Gastrocnemius medialis (tissue), 4 donors: ENCODE measurements at regions not wholly inside any gene's neighbourhood (a gene's known extent, or its start where the extent isn't known, plus 50 kb on each side); places are given as distances from the start of the nearest gene placed in this dataset.
"Not testable (repeated sequence)": the region's sequence is repeated elsewhere in the genome, so short reads cannot be mapped to it uniquely, and the experiment has no call there.

Experiments
- ATAC-seq, 2 donors: fragments of 150-250 bp; one replicate each; pipeline ENCODE4 v1.9.1; 2016
- DNase-seq, 2 donors: peaks; one replicate each; pipeline ENCODE4 v3.0.0-alpha.2; 2019
- H3K27ac ChIP-seq, 4 donors: fragments of 200-600 bp; sonication (generic); 1 replicate in 1 of 4; 2 replicates in 3 of 4; pipeline ENCODE4 v1.5.1; 2016 to 2018; ENCODE audit warnings: mild to moderate bottlenecking in 2 of 4, moderate library complexity in 1 of 4
- H3K27me3 ChIP-seq, 3 donors: fragments of 200-600 bp; sonication (generic) in 2 of 3; 1 replicate in 1 of 3; 2 replicates in 2 of 3; pipeline versions ENCODE4 v1.5.1 to v1.6.0; 2016 to 2019; ENCODE audit warnings: mild to moderate bottlenecking in 1 of 3, moderate library complexity in 1 of 3
- H3K36me3 ChIP-seq, 2 donors: fragments of 200-600 bp; sonication (generic) in 1 of 2; one replicate each; pipeline ENCODE4 v1.5.1; 2017 to 2018
- H3K4me1 ChIP-seq, 2 donors: fragments of 200-600 bp; sonication (generic) in 1 of 2; one replicate each; pipeline ENCODE4 v1.5.1; 2016 to 2017; ENCODE audit warnings: mild to moderate bottlenecking in 2 of 2
- H3K4me3 ChIP-seq, 4 donors: fragments of 200-600 bp; sonication (generic) in 3 of 4; 1 replicate in 1 of 4; 2 replicates in 3 of 4; pipeline ENCODE4 v1.5.1; 2016 to 2019; ENCODE audit warnings: mild to moderate bottlenecking in 2 of 4
- H3K9me3 ChIP-seq, 3 donors: fragments of 200-600 bp; sonication (generic) in 2 of 3; 1 replicate in 1 of 3; 2 replicates in 2 of 3; pipeline ENCODE4 v1.5.1; 2016 to 2019
- POLR2A ChIP-seq, 2 donors: fragments of 450-650 bp; IDR thresholded peaks; one replicate each; pipeline ENCODE4 v1.6.1; 2017; ENCODE audit warnings: antibody characterized with exemption in 2 of 2, mild to moderate bottlenecking in 2 of 2, moderate library complexity in 2 of 2
- in situ Hi-C, 4 donors: fragments of 200-750 bp; cut with MboI; loops; one replicate each; pipeline versions ENCODE4 v1.15.0 to v1.8.0; 2017; ENCODE audit warnings: low sequenced_read_pairs in 4 of 4
- intact Hi-C: fragments of 100-400 bp; cut with DNase I; formaldehyde crosslinking; loops from one replicate; pipeline ENCODE4 v1.15.1; 2023; ENCODE audit warnings: low total_unique reads
- TF ChIP-seq, protein P1 (sequence below), 5 experiments: fragments of 450-650 bp in 3 of 5; fragments of 200-600 bp in 2 of 5; sonication (generic) in 2 of 5; IDR thresholded peaks in 4 of 5; conservative IDR thresholded peaks in 1 of 5; 1 replicate in 4 of 5; 2 replicates in 1 of 5; pipeline ENCODE4 v1.5.1; 2016 to 2019; ENCODE audit warnings: antibody characterized with exemption in 5 of 5, mild to moderate bottlenecking in 3 of 5, moderate library complexity in 3 of 5

DNA sequence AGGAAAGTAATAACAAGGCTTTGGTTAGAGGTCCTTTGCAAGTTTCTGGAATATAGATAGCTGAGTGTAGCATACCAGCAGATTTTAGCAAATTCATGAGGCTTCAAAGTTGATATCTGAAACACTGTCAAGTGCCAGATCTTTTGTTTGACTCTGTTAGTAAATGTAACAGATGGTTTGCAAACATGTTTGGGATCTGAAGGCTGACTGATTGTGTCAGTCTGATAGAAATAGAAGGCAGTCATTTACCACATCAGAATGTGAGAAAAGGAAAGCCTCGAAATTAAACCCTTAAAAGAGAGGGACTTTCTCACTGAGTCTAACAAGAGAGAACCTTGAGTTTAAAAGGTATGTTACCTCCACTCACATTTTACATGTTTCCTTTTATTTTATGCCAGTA, 371.5 kb downstream of the KIF2B start:
- Histone ChIP-seq H3K27ac (no peak overlapping the region), H3K4me3 (no peak overlapping the region), H3K36me3 (no peaks in the 10 kb centered on the region), H3K27me3 (no peaks in the 10 kb centered on the region), H3K4me1 (no peaks in the 10 kb centered on the region), H3K9me3 (no peaks in the 10 kb centered on the region)
- ATAC-seq: no peak
- in situ Hi-C loops: loop anchor here in 1 of 4 donors (25.0 kb wide), 2 partner anchors 107 to 1157 kb away; no protein-coding TSS in a partner anchor
- no peak for DNase-seq
- intact Hi-C loops: no loop called here
- TF ChIP-seq, protein P1, sequence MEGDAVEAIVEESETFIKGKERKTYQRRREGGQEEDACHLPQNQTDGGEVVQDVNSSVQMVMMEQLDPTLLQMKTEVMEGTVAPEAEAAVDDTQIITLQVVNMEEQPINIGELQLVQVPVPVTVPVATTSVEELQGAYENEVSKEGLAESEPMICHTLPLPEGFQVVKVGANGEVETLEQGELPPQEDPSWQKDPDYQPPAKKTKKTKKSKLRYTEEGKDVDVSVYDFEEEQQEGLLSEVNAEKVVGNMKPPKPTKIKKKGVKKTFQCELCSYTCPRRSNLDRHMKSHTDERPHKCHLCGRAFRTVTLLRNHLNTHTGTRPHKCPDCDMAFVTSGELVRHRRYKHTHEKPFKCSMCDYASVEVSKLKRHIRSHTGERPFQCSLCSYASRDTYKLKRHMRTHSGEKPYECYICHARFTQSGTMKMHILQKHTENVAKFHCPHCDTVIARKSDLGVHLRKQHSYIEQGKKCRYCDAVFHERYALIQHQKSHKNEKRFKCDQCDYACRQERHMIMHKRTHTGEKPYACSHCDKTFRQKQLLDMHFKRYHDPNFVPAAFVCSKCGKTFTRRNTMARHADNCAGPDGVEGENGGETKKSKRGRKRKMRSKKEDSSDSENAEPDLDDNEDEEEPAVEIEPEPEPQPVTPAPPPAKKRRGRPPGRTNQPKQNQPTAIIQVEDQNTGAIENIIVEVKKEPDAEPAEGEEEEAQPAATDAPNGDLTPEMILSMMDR (IDR thresholded peaks at IDR 0.05 in 4 of 5, conservative IDR thresholded peaks at IDR 0.05 in 1 of 5): no peak
- no peak for TF ChIP-seq POLR2A (IDR thresholded peaks at IDR 0.05)

DNA sequence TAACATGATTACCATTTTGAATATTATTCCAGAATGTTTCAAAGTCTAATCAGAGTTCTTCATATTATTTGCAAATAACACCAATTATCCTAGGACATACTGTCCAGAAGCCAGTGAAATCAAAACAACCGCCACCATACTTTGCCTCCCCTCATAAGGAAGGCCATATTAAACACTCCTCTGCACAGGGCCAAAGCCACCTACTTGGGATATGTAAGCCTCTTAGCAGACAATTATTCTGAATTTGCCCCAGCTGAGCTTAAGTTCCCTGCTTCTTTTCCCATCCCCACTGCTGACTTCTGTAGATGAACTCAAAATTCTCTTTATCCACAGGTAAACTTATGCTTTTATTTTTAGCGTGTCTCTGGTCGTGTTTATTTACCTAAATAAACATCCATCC, 374.0 kb downstream of the KIF2B start:
- DNase-seq (no peak), ATAC-seq (no peak)
- Histone ChIP-seq H3K9me3 (no peaks in the 10 kb centered on the region), H3K27me3 (no peaks in the 10 kb centered on the region), H3K4me3 (no peak overlapping the region), H3K27ac (no peak overlapping the region), H3K36me3 (no peaks in the 10 kb centered on the region), H3K4me1 (no peaks in the 10 kb centered on the region)
- TF ChIP-seq, protein P1 (IDR thresholded peaks at IDR 0.05 in 4 of 5, conservative IDR thresholded peaks at IDR 0.05 in 1 of 5): no peak
- TF ChIP-seq POLR2A (IDR thresholded peaks at IDR 0.05): no peak
- intact Hi-C loops (no loop called here), in situ Hi-C loops (loop anchor here in 1 of 4 donors (25.0 kb wide), 2 partner anchors 109 to 1159 kb away; no protein-coding TSS in a partner anchor)

DNA sequence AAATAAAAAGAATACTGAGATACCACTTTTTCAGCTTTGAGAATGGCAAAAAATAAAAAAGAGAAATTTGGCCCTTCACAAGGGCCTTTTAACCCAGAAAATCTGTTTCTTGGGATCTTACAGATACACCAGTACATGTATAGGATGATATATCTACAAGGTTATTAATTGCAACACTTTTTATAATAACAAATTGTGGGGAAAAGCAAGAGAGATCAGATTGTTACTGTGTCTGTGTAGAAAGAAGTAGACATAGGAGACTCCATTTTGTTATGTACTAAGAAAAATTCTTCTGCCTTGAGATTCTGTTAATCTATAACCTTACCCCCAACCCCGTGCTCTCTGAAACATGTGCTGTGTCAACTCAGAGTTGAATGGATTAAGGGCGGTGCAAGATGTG, 378.7 kb downstream of the KIF2B start:
- ATAC-seq, in situ Hi-C loops, H3K9me3 ChIP-seq, H3K27ac ChIP-seq, H3K36me3 ChIP-seq, H3K27me3 ChIP-seq, DNase-seq, intact Hi-C loops, H3K4me3 ChIP-seq, H3K4me1 ChIP-seq: not testable (repeated sequence)

DNA sequence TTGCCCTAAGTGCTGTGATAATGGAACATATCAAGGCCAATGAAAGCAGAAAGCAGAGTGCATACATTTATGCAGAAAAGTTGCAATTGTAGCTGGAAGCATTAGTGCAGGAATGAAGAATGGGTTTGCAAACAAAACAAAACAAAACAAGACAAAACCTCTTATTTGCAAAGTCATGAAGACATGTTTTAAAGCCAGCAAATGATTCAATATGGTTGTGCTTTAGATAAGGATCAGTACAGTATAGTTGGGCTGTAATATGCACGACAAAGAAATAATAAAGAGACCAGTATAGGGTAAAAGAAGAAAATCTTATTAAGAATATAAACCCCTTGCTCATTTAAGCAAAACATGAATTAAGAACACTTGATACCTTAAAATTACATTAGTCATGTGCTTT, 398.1 kb downstream of the KIF2B start:
- intact Hi-C loops: no loop called here
- no peak for DNase-seq
- Histone ChIP-seq H3K27me3 (no peaks in the 10 kb centered on the region), H3K9me3 (no peaks in the 10 kb centered on the region), H3K4me3 (no peak overlapping the region), H3K36me3 (no peaks in the 10 kb centered on the region), H3K27ac (no peak overlapping the region), H3K4me1 (no peaks in the 10 kb centered on the region)
- in situ Hi-C loops: no loop called here
- no peak for TF ChIP-seq POLR2A (IDR thresholded peaks at IDR 0.05)
- TF ChIP-seq, protein P1 (IDR thresholded peaks at IDR 0.05 in 4 of 5, conservative IDR thresholded peaks at IDR 0.05 in 1 of 5): no peak
- no peak for ATAC-seq

DNA sequence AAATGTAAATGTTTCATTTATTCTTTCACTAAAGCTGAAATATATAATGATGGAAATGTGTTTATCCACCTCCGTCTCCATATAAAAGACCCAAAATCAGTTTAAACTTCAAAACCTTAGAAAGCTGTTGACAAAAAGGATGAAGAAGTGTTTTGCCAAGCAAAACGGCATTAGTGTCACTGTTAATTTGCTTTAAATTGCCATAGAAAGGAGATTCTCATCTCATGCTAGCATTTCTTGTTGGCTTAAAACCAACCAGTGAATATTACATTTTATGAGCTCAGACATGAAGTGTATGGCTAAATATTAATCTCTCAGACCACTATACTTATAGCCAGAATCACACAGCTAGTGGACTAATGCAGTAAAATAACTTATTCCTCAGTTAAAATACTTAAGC, 398.8 kb downstream of the KIF2B start:
- Histone ChIP-seq H3K27ac (no peak overlapping the region), H3K36me3 (no peaks in the 10 kb centered on the region), H3K27me3 (no peaks in the 10 kb centered on the region), H3K9me3 (no peaks in the 10 kb centered on the region), H3K4me3 (no peak overlapping the region), H3K4me1 (no peaks in the 10 kb centered on the region)
- TF ChIP-seq POLR2A (IDR thresholded peaks at IDR 0.05): no peak
- TF ChIP-seq, protein P1 (IDR thresholded peaks at IDR 0.05 in 4 of 5, conservative IDR thresholded peaks at IDR 0.05 in 1 of 5): no peak
- ATAC-seq: no peak
- intact Hi-C loops: no loop called here
- DNase-seq: no peak
- in situ Hi-C loops: no loop called here
